ENCODE measurements at regions not wholly inside any gene's neighbourhood (a gene's known extent, or its start where the extent isn't known, plus 50 kb on each side); places are given as distances from the start of the nearest gene placed in this dataset.

DNA sequence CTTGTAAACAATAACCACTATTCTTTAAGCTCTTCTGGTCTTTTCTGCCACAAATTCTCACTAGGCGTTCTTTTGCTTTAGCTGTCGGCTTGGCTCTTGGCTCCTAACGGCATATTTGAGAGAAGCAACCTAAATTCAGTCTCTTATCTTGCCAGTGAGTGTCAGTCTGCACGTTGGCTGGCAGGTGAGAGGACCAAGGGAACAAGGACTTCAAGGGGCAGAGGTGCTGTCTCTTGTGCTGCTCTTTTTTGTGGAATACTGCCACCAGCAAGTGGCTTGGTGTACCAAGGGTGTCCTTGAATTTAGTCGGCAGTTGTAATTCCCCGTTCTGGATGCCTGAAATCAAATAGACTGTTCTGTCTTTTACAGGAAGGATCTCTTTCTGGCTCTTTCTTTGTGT lies 77.8 kb upstream of the SLC4A4 start:
- no peak for TF ChIP-seq EP300 (IDR thresholded peaks at IDR 0.05)
- no peak for TF ChIP-seq POLR2AphosphoS5 (IDR thresholded peaks at IDR 0.05)
- TF ChIP-seq, protein P1, sequence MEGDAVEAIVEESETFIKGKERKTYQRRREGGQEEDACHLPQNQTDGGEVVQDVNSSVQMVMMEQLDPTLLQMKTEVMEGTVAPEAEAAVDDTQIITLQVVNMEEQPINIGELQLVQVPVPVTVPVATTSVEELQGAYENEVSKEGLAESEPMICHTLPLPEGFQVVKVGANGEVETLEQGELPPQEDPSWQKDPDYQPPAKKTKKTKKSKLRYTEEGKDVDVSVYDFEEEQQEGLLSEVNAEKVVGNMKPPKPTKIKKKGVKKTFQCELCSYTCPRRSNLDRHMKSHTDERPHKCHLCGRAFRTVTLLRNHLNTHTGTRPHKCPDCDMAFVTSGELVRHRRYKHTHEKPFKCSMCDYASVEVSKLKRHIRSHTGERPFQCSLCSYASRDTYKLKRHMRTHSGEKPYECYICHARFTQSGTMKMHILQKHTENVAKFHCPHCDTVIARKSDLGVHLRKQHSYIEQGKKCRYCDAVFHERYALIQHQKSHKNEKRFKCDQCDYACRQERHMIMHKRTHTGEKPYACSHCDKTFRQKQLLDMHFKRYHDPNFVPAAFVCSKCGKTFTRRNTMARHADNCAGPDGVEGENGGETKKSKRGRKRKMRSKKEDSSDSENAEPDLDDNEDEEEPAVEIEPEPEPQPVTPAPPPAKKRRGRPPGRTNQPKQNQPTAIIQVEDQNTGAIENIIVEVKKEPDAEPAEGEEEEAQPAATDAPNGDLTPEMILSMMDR (IDR thresholded peaks at IDR 0.05), result no peak
- no peak for TF ChIP-seq POLR2A (IDR thresholded peaks at IDR 0.05)
- Histone ChIP-seq H3K9me3 (no peaks in the 10 kb centered on the region), H3K36me3 (peaks cover 0 to 2% (median 0%) of the 10 kb centered on the region in 4 donors), H3K27me3 (no peaks in the 10 kb centered on the region), H3K4me3 (no peak overlapping the region), H3K27ac (no peak overlapping the region), H3K4me1 (peaks cover 6 to 36% (median 10%) of the 10 kb centered on the region in 4 donors)
- intact Hi-C loops (cut with DNase I; ENCODE audit: low total_unique reads), result no loop called here
- WGBS, 5 donors, result 59 to 75% (median 68%) methylated on average over 6 of the region's 6 CpGs
- no peak for DNase-seq

GRCh38 chr4:71261633-71262121 lies 77.1 kb upstream of the SLC4A4 start:
- no peak overlapping the region for H3K4me3 ChIP-seq
- TF ChIP-seq POLR2AphosphoS5 (IDR thresholded peaks at IDR 0.05), result no peak
- no peak for TF ChIP-seq POLR2A (IDR thresholded peaks at IDR 0.05)
- TF ChIP-seq, protein P1 (IDR thresholded peaks at IDR 0.05), result no peak
- TF ChIP-seq EP300 (IDR thresholded peaks at IDR 0.05), result no peak
- no peak for DNase-seq
- intact Hi-C loops (cut with DNase I; ENCODE audit: low total_unique reads), result no loop called here
- H3K27me3 ChIP-seq, result no peaks in the 10 kb centered on the region
- no peak overlapping the region for H3K27ac ChIP-seq
- 50 to 70% (median 56%) methylated on average over 3 of the region's 3 CpGs for WGBS, 5 donors
- H3K36me3 ChIP-seq, result no peaks in the 10 kb centered on the region
- peaks cover 6 to 42% (median 16%) of the 10 kb centered on the region in 4 donors for H3K4me1 ChIP-seq
- H3K9me3 ChIP-seq, result no peaks in the 10 kb centered on the region

- 67 to 84% (median 77%) methylated on average over 3 of the region's 3 CpGs for WGBS, 5 donors
- Histone ChIP-seq H3K27me3 (no peaks in the 10 kb centered on the region), H3K36me3 (no peaks in the 10 kb centered on the region), H3K4me1 (peaks cover 6 to 47% (median 21%) of the 10 kb centered on the region in 4 donors), H3K27ac (no peak overlapping the region), H3K4me3 (no peak overlapping the region), H3K9me3 (no peaks in the 10 kb centered on the region)
- intact Hi-C loops (cut with DNase I; ENCODE audit: low total_unique reads), result no loop called here
- no peak for DNase-seq
- TF ChIP-seq POLR2A (IDR thresholded peaks at IDR 0.05) (no peak), POLR2AphosphoS5 (IDR thresholded peaks at IDR 0.05) (no peak), EP300 (IDR thresholded peaks at IDR 0.05) (no peak)
- TF ChIP-seq, protein P1 (IDR thresholded peaks at IDR 0.05), result no peak
Measured at GRCh38 chr4:71262161-71262560, 76.7 kb upstream of the SLC4A4 start.

GRCh38 chr4:71266090-71266794 lies 72.6 kb upstream of the SLC4A4 start:
- Histone ChIP-seq H3K27ac (peak overlapping the region in 2 of 5 donors; percentile 14 to 24), H3K36me3 (no peaks in the 10 kb centered on the region), H3K9me3 (no peaks in the 10 kb centered on the region), H3K27me3 (no peaks in the 10 kb centered on the region), H3K4me1 (peaks cover 0 to 39% (median 15%) of the 10 kb centered on the region in 4 donors), H3K4me3 (no peak overlapping the region)
- intact Hi-C loops (cut with DNase I; ENCODE audit: low total_unique reads), result no loop called here
- peak in 1 of 2 donors; percentile 41 for DNase-seq
- whole genome bisulfite sequencing, 5 donors, result 48 to 76% (median 71%) methylated on average over 5 of the region's 5 CpGs
- TF ChIP-seq, protein P1 (IDR thresholded peaks at IDR 0.05), result no peak
